HG03108 (cell line): ENCODE measurements at regions not wholly inside any gene's neighbourhood (a gene's known extent, or its start where the extent isn't known, plus 50 kb on each side); places are given as distances from the start of the nearest gene placed in this dataset.

Experiments used
- ATAC-seq: cut with Tn5 transposase; IDR thresholded peaks from one replicate; pipeline ENCODE4 v1.9.1; 2021; ENCODE audit warnings: moderate library complexity; ENCODE audit not compliant: unreplicated experiment

- no peak for ATAC-seq
These were observed 51.1 kb upstream of the BEGAIN start for GRCh38 chr14:100638211-100638855.

- ATAC-seq: no peak
These were observed 52.1 kb upstream of the BEGAIN start for GRCh38 chr14:100639280-100639679.

GRCh38 chr14:100640471-100641273, 53.5 kb upstream of the BEGAIN start:
- peak; percentile 98 for ATAC-seq

GRCh38 chr14:100641274-100641860, 54.1 kb upstream of the BEGAIN start:
- ATAC-seq: no peak

GRCh38 chr14:100643426-100643825, 56.2 kb upstream of the BEGAIN start:
- no peak for ATAC-seq

GRCh38 chr14:100644383-100644782, 57.2 kb upstream of the BEGAIN start:
- ATAC-seq: no peak

GRCh38 chr14:100644784-100645183, 57.6 kb upstream of the BEGAIN start:
- ATAC-seq: no peak

- ATAC-seq: peak; percentile 58
These were observed 58.2 kb upstream of the BEGAIN start for GRCh38 chr14:100645196-100645981.

GRCh38 chr14:100645982-100646314, 58.7 kb upstream of the BEGAIN start:
- no peak for ATAC-seq

GRCh38 chr14:100648474-100649172, 61.4 kb upstream of the BEGAIN start:
- no peak for ATAC-seq

- no peak for ATAC-seq
These were observed 61.9 kb upstream of the BEGAIN start for GRCh38 chr14:100649173-100649519.

- ATAC-seq: no peak
These were observed 64.8 kb upstream of the BEGAIN start for GRCh38 chr14:100651999-100652508.

GRCh38 chr14:100652744-100653143, 65.5 kb upstream of the BEGAIN start:
- ATAC-seq: no peak

- ATAC-seq: no peak
These were observed 66.2 kb upstream of the BEGAIN start for GRCh38 chr14:100653409-100653808.

GRCh38 chr14:100654025-100654813, 67.0 kb upstream of the BEGAIN start:
- ATAC-seq: no peak

GRCh38 chr14:100654814-100655740, 67.9 kb upstream of the BEGAIN start:
- ATAC-seq: no peak

- no peak for ATAC-seq
These were observed 68.5 kb upstream of the BEGAIN start for GRCh38 chr14:100655741-100656085.

GRCh38 chr14:100656996-100657395, 69.7 kb upstream of the DLK1 start:
- no peak for ATAC-seq

GRCh38 chr14:100657780-100658179, 68.9 kb upstream of the DLK1 start:
- ATAC-seq: no peak
